ENCODE measurements at regions not wholly inside any gene's neighbourhood (a gene's known extent, or its start where the extent isn't known, plus 50 kb on each side); places are given as distances from the start of the nearest gene placed in this dataset.

GRCh38 chr3:76586471-76586870 is 453.4 kb upstream of the ROBO2 start:
- no peaks in the 10 kb centered on the region for H3K9me3 ChIP-seq (ENCODE audit: insufficient read depth, low read length, severe bottlenecking)
- no peaks in the 10 kb centered on the region for H3K36me3 ChIP-seq (ENCODE audit: insufficient read depth, low read length)
- TF ChIP-seq CTCF (IDR thresholded peaks at IDR 0.05; ENCODE audit: borderline replicate concordance, extremely low read depth, low read length, poor library complexity, severe bottlenecking), result no peak
- TF ChIP-seq EZH2 (IDR thresholded peaks at IDR 0.05; ENCODE audit: borderline replicate concordance, low read depth, low read length, severe bottlenecking), result no peak
- H3K4me3 ChIP-seq (ENCODE audit: low read depth in 1 of 2, low read length in 2 of 2), result no peak overlapping the region
- no peak overlapping the region for H2AFZ ChIP-seq (ENCODE audit: low read depth, low read length)
- H3K4me2 ChIP-seq (ENCODE audit: insufficient read depth, low read length), result no peak overlapping the region
- H3K27ac ChIP-seq (ENCODE audit: low read length), result no peak overlapping the region
- H4K20me1 ChIP-seq (ENCODE audit: insufficient read depth, low read length), result no peaks in the 10 kb centered on the region
- H3K79me2 ChIP-seq (ENCODE audit: insufficient read depth, low read length), result no peaks in the 10 kb centered on the region
- ATAC-seq (ENCODE audit: insufficient read depth, low read depth) (no peak), DNase-seq (no peak)
- H3K9ac ChIP-seq (ENCODE audit: low read depth, low read length), result no peak overlapping the region
- no peaks in the 10 kb centered on the region for H3K4me1 ChIP-seq (ENCODE audit: insufficient read depth, low read length)
- no peaks in the 10 kb centered on the region for H3K27me3 ChIP-seq (ENCODE audit: insufficient read depth, low read length, poor library complexity)

GRCh38 chr3:76610150-76610549 is 429.7 kb upstream of the ROBO2 start:
- H3K9me3 ChIP-seq (ENCODE audit: insufficient read depth, low read length, severe bottlenecking), result no peaks in the 10 kb centered on the region
- no peak overlapping the region for H3K4me3 ChIP-seq (ENCODE audit: low read depth in 1 of 2, low read length in 2 of 2)
- H3K79me2 ChIP-seq (ENCODE audit: insufficient read depth, low read length), result no peaks in the 10 kb centered on the region
- no peak overlapping the region for H3K27ac ChIP-seq (ENCODE audit: low read length)
- ATAC-seq (ENCODE audit: insufficient read depth, low read depth), result no peak
- H4K20me1 ChIP-seq (ENCODE audit: insufficient read depth, low read length), result no peaks in the 10 kb centered on the region
- no peak overlapping the region for H3K9ac ChIP-seq (ENCODE audit: low read depth, low read length)
- DNase-seq, result no peak
- H3K36me3 ChIP-seq (ENCODE audit: insufficient read depth, low read length), result no peaks in the 10 kb centered on the region
- no peak for TF ChIP-seq CTCF (IDR thresholded peaks at IDR 0.05; ENCODE audit: borderline replicate concordance, extremely low read depth, low read length, poor library complexity, severe bottlenecking)
- TF ChIP-seq EZH2 (IDR thresholded peaks at IDR 0.05; ENCODE audit: borderline replicate concordance, low read depth, low read length, severe bottlenecking), result no peak
- no peaks in the 10 kb centered on the region for H3K4me1 ChIP-seq (ENCODE audit: insufficient read depth, low read length)
- no peak overlapping the region for H2AFZ ChIP-seq (ENCODE audit: low read depth, low read length)
- no peaks in the 10 kb centered on the region for H3K27me3 ChIP-seq (ENCODE audit: insufficient read depth, low read length, poor library complexity)
- H3K4me2 ChIP-seq (ENCODE audit: insufficient read depth, low read length), result no peak overlapping the region

- Histone ChIP-seq H4K20me1 (ENCODE audit: insufficient read depth, low read length) (no peaks in the 10 kb centered on the region), H3K79me2 (ENCODE audit: insufficient read depth, low read length) (no peaks in the 10 kb centered on the region), H3K4me1 (ENCODE audit: insufficient read depth, low read length) (no peaks in the 10 kb centered on the region), H3K4me3 (ENCODE audit: low read depth in 1 of 2, low read length in 2 of 2) (no peak overlapping the region), H3K27ac (ENCODE audit: low read length) (no peak overlapping the region), H3K9me3 (ENCODE audit: insufficient read depth, low read length, severe bottlenecking) (no peaks in the 10 kb centered on the region), H2AFZ (ENCODE audit: low read depth, low read length) (no peak overlapping the region), H3K4me2 (ENCODE audit: insufficient read depth, low read length) (no peak overlapping the region), H3K36me3 (ENCODE audit: insufficient read depth, low read length) (no peaks in the 10 kb centered on the region), H3K27me3 (ENCODE audit: insufficient read depth, low read length, poor library complexity) (no peaks in the 10 kb centered on the region), H3K9ac (ENCODE audit: low read depth, low read length) (no peak overlapping the region)
- ATAC-seq (ENCODE audit: insufficient read depth, low read depth), result no peak
- TF ChIP-seq EZH2 (IDR thresholded peaks at IDR 0.05; ENCODE audit: borderline replicate concordance, low read depth, low read length, severe bottlenecking), result no peak
- no peak for TF ChIP-seq CTCF (IDR thresholded peaks at IDR 0.05; ENCODE audit: borderline replicate concordance, extremely low read depth, low read length, poor library complexity, severe bottlenecking)
- DNase-seq, result no peak
Measured at GRCh38 chr3:76615719-76616118, 424.2 kb upstream of the ROBO2 start.

- Histone ChIP-seq H3K4me2 (ENCODE audit: insufficient read depth, low read length) (no peak overlapping the region), H4K20me1 (ENCODE audit: insufficient read depth, low read length) (no peaks in the 10 kb centered on the region), H3K4me1 (ENCODE audit: insufficient read depth, low read length) (no peaks in the 10 kb centered on the region), H3K9ac (ENCODE audit: low read depth, low read length) (no peak overlapping the region), H3K27ac (ENCODE audit: low read length) (no peak overlapping the region), H3K4me3 (ENCODE audit: low read depth in 1 of 2, low read length in 2 of 2) (no peak overlapping the region), H3K9me3 (ENCODE audit: insufficient read depth, low read length, severe bottlenecking) (no peaks in the 10 kb centered on the region), H3K79me2 (ENCODE audit: insufficient read depth, low read length) (no peaks in the 10 kb centered on the region), H3K27me3 (ENCODE audit: insufficient read depth, low read length, poor library complexity) (no peaks in the 10 kb centered on the region), H3K36me3 (ENCODE audit: insufficient read depth, low read length) (no peaks in the 10 kb centered on the region), H2AFZ (ENCODE audit: low read depth, low read length) (no peak overlapping the region)
- DNase-seq (no peak), ATAC-seq (ENCODE audit: insufficient read depth, low read depth) (no peak)
- TF ChIP-seq CTCF (IDR thresholded peaks at IDR 0.05; ENCODE audit: borderline replicate concordance, extremely low read depth, low read length, poor library complexity, severe bottlenecking) (no peak), EZH2 (IDR thresholded peaks at IDR 0.05; ENCODE audit: borderline replicate concordance, low read depth, low read length, severe bottlenecking) (no peak)
Measured at GRCh38 chr3:76624164-76624563, 415.7 kb upstream of the ROBO2 start.

All from DND-41 (cell line).